Loucy (cell line): ENCODE measurements at regions not wholly inside any gene's neighbourhood (a gene's known extent, or its start where the extent isn't known, plus 50 kb on each side); places are given as distances from the start of the nearest gene placed in this dataset.

ENCODE experiments used
- H2AFZ ChIP-seq: fragments of 200-600 bp; sonication (generic); 2 replicates; pipeline ENCODE4 v1.6.0; 2016; ENCODE audit warnings: antibody characterized with exemption, mild to moderate bottlenecking, low read length, moderate library complexity
- H3F3A ChIP-seq: fragments of 200-600 bp; 2 replicates; pipeline ENCODE4 v1.6.0; 2016; ENCODE audit warnings: antibody characterized with exemption, low read depth, mild to moderate bottlenecking
- H3K27me3 ChIP-seq: fragments of 200-600 bp; sonication (generic); 2 replicates; pipeline ENCODE4 v1.6.1; 2014; ENCODE audit warnings: low read length, mild to moderate bottlenecking; ENCODE audit not compliant: insufficient read depth, poor library complexity, severe bottlenecking
- H3K36me3 ChIP-seq: fragments of 200-600 bp; sonication (generic); 2 replicates; pipeline ENCODE4 v1.6.1; 2016; ENCODE audit warnings: low read length; ENCODE audit not compliant: insufficient read depth
- H3K4me1 ChIP-seq: fragments of 200-600 bp; sonication (generic); 2 replicates; pipeline ENCODE4 v1.5.1; 2014; ENCODE audit warnings: low read length, mild to moderate bottlenecking; ENCODE audit not compliant: insufficient read depth, poor library complexity, severe bottlenecking
- H3K4me2 ChIP-seq: fragments of 200-600 bp; sonication (generic); 2 replicates; pipeline ENCODE4 v1.6.0; 2014; ENCODE audit warnings: antibody characterized with exemption, low read length, low read depth, mild to moderate bottlenecking; ENCODE audit not compliant: poor library complexity, severe bottlenecking
- H3K4me3 ChIP-seq: fragments of 200-600 bp; sonication (generic); 2 replicates; pipeline ENCODE4 v1.5.1; 2014; ENCODE audit warnings: low read length, mild to moderate bottlenecking, mixed read lengths; ENCODE audit not compliant: poor library complexity, severe bottlenecking
- H3K79me2 ChIP-seq: fragments of 200-600 bp; sonication (generic); 2 replicates; pipeline ENCODE4 v1.6.1; 2014; ENCODE audit warnings: low read length; ENCODE audit not compliant: insufficient read depth
- H3K9ac ChIP-seq: fragments of 200-600 bp; sonication (generic); 2 replicates; pipeline ENCODE4 v1.6.0; 2014; ENCODE audit warnings: mild to moderate bottlenecking, low read depth, low read length, moderate library complexity; ENCODE audit not compliant: poor library complexity, severe bottlenecking
- H3K9me2 ChIP-seq: fragments of 200-600 bp; sonication (generic); replicated peaks from 2 replicates; pipeline ENCODE4 v1.6.1; 2016; ENCODE audit warnings: low read depth, low read length, mixed read lengths
- H3K9me3 ChIP-seq: fragments of 200-600 bp; sonication (generic); 2 replicates; pipeline ENCODE4 v1.6.1; 2014; ENCODE audit warnings: mild to moderate bottlenecking, antibody characterized with exemption, low read length, low read depth; ENCODE audit not compliant: insufficient read depth
- H4K20me1 ChIP-seq: fragments of 200-600 bp; sonication (generic); 2 replicates; pipeline ENCODE4 v1.6.0; 2014; ENCODE audit warnings: antibody characterized with exemption, low read length, mild to moderate bottlenecking; ENCODE audit not compliant: insufficient read depth, poor library complexity, severe bottlenecking
- EZH2phosphoT487 ChIP-seq: fragments of 200-600 bp; IDR thresholded peaks from 2 replicates; pipeline ENCODE4 v1.6.1; 2018; ENCODE audit warnings: antibody characterized with exemption, mild to moderate bottlenecking, moderate library complexity, borderline replicate concordance
- TF ChIP-seq, protein P1 (sequence below): fragments of 200-600 bp; sonication (generic); conservative IDR thresholded peaks from 2 replicates; pipeline ENCODE4 v1.5.1; 2014; ENCODE audit warnings: mild to moderate bottlenecking, antibody characterized with exemption, low read length

GRCh38 chr12:76240281-76240680 is 107.9 kb downstream of the BBS10 start:
- no peak overlapping the region for H3K4me2 ChIP-seq
- no peaks in the 10 kb centered on the region for H3K36me3 ChIP-seq
- no peaks in the 10 kb centered on the region for H3F3A ChIP-seq
- no peak for TF ChIP-seq EZH2phosphoT487
- TF ChIP-seq, protein P1, sequence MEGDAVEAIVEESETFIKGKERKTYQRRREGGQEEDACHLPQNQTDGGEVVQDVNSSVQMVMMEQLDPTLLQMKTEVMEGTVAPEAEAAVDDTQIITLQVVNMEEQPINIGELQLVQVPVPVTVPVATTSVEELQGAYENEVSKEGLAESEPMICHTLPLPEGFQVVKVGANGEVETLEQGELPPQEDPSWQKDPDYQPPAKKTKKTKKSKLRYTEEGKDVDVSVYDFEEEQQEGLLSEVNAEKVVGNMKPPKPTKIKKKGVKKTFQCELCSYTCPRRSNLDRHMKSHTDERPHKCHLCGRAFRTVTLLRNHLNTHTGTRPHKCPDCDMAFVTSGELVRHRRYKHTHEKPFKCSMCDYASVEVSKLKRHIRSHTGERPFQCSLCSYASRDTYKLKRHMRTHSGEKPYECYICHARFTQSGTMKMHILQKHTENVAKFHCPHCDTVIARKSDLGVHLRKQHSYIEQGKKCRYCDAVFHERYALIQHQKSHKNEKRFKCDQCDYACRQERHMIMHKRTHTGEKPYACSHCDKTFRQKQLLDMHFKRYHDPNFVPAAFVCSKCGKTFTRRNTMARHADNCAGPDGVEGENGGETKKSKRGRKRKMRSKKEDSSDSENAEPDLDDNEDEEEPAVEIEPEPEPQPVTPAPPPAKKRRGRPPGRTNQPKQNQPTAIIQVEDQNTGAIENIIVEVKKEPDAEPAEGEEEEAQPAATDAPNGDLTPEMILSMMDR: no peak
- no peaks in the 10 kb centered on the region for H3K27me3 ChIP-seq
- H3K9ac ChIP-seq: no peak overlapping the region
- 0 out of 2 replicates have a peak, but pooled peaks cover 3% of the 10 kb centered on the region for H3K9me2 ChIP-seq
- H3K9me3 ChIP-seq: no peaks in the 10 kb centered on the region
- no peak overlapping the region for H2AFZ ChIP-seq
- no peaks in the 10 kb centered on the region for H3K4me1 ChIP-seq
- no peaks in the 10 kb centered on the region for H4K20me1 ChIP-seq
- no peaks in the 10 kb centered on the region for H3K79me2 ChIP-seq
- H3K4me3 ChIP-seq: no peak overlapping the region

GRCh38 chr12:76238688-76239087 is 109.5 kb downstream of the BBS10 start:
- Histone ChIP-seq H3K36me3 (no peaks in the 10 kb centered on the region), H2AFZ (no peak overlapping the region)
- TF ChIP-seq, protein P1: no peak
- TF ChIP-seq EZH2phosphoT487: no peak

GRCh38 chr12:76237086-76237701 is 111.0 kb downstream of the BBS10 start:
- H3K9me3 ChIP-seq: no peaks in the 10 kb centered on the region
- no peak overlapping the region for H2AFZ ChIP-seq
- no peaks in the 10 kb centered on the region for H3F3A ChIP-seq
- no peaks in the 10 kb centered on the region for H3K36me3 ChIP-seq
- H3K9ac ChIP-seq: no peak overlapping the region
- H3K79me2 ChIP-seq: no peaks in the 10 kb centered on the region
- no peak for TF ChIP-seq EZH2phosphoT487
- TF ChIP-seq, protein P1: no peak
- no peak overlapping the region for H3K4me3 ChIP-seq
- H3K27me3 ChIP-seq: no peaks in the 10 kb centered on the region
- H4K20me1 ChIP-seq: no peaks in the 10 kb centered on the region
- H3K4me1 ChIP-seq: no peaks in the 10 kb centered on the region
- no peak overlapping the region for H3K4me2 ChIP-seq
- H3K9me2 ChIP-seq: no peaks in the 10 kb centered on the region

More at GRCh38 chr12:76238688-76239087, 109.5 kb downstream of the BBS10 start:
- no peaks in the 10 kb centered on the region for H3K4me1 ChIP-seq
- H3K9ac ChIP-seq: no peak overlapping the region
- no peaks in the 10 kb centered on the region for H3K9me3 ChIP-seq
- no peak overlapping the region for H3K4me2 ChIP-seq
- H3K9me2 ChIP-seq: no peaks in the 10 kb centered on the region
- H3K79me2 ChIP-seq: no peaks in the 10 kb centered on the region
- no peaks in the 10 kb centered on the region for H4K20me1 ChIP-seq
- no peaks in the 10 kb centered on the region for H3K27me3 ChIP-seq
- no peak overlapping the region for H3K4me3 ChIP-seq
- H3F3A ChIP-seq: no peaks in the 10 kb centered on the region
